GM13976 (cell line): ENCODE measurements at regions not wholly inside any gene's neighbourhood (a gene's known extent, or its start where the extent isn't known, plus 50 kb on each side); places are given as distances from the start of the nearest gene placed in this dataset.

ENCODE experiments used
- DNase-seq: peaks from one replicate; pipeline ENCODE4 v3.0.0; 2012; ENCODE audit warnings: low spot score
- CTCF ChIP-seq: IDR thresholded peaks from 2 replicates; pipeline ENCODE4 v1.5.1; 2012; ENCODE audit warnings: borderline replicate concordance, mild to moderate bottlenecking; ENCODE audit not compliant: insufficient read depth; ENCODE audit errors: extremely low read depth, missing control alignments, control extremely low read depth
- in situ Hi-C: fragments of 300-500 bp; cut with MboI; formaldehyde crosslinking; loops from one replicate; pipeline ENCODE4 v1.12.0; 2022; ENCODE audit warnings: low sequenced_read_pairs, mixed read lengths, inconsistent platforms; ENCODE audit not compliant: unreplicated experiment

- TF ChIP-seq CTCF: no peak
- in situ Hi-C loops: no loop called here
Measured at GRCh38 chr2:2703762-2704427, 372.8 kb upstream of the MYT1L start.

DNA sequence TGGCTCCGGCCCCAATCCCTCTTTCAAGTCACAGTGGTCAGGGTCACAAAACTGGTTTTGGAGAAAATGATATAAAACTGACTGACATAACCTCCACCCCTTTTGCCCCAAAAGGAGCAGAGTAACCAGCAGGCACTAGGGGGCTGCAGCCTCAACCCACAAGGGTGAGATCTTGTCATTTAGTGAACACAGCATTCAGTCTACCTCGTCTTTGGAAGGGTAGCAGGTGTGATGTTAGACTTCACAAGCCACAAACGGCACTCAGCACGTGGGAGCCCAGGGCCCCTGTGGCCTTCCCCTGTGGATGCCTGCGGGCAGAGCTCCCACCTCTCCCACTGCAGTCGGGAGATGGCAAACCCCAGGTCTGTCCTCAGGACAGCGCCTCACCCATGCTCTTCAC is 372.1 kb upstream of the MYT1L start:
- no peak for DNase-seq
- in situ Hi-C loops: no loop called here
- TF ChIP-seq CTCF: no peak

More at GRCh38 chr2:2703762-2704427, 372.8 kb upstream of the MYT1L start:
- DNase-seq: no peak

DNA sequence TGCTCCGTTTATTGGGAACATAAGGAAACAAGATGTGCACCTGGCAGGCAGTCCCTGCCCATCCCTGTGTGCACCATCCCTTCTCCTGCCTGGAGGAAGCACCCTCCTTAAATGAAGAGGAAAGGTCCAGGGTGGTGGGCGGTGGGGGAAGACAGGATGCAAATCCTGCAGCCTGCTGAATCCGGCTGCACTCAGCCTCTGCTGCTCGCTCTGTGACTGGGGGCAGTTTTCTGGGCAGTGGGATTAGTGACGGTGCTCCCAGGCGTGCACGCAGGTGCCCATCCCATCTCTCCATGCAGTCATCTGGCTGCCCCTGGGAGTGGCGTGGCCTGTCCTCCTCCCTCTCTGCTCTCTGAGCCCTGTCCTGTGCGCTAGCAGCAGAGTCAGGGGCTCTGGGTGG is 371.3 kb upstream of the MYT1L start:
- in situ Hi-C loops: no loop called here
- no peak for TF ChIP-seq CTCF
- DNase-seq: no peak

DNA sequence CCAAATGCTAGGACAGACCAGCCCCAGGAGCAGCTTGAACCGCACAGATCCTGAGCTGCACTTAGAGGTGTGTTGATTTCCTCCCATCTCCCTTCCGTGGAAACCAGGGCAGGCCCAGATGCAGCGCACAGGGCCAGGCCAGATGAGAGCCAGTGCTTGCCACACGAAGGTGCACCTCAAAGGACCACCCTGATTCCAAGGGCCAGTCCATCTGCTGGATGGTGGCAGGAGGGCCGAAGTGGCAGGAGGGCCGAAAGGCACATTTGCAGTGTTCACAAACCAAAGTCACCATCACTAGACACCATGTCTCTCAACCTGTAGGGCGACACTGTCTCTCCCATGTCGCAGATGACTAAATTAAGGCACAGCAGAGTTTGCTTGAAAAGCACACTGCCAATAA is 370.7 kb upstream of the MYT1L start:
- in situ Hi-C loops: no loop called here
- DNase-seq: no peak
- TF ChIP-seq CTCF: no peak

DNA sequence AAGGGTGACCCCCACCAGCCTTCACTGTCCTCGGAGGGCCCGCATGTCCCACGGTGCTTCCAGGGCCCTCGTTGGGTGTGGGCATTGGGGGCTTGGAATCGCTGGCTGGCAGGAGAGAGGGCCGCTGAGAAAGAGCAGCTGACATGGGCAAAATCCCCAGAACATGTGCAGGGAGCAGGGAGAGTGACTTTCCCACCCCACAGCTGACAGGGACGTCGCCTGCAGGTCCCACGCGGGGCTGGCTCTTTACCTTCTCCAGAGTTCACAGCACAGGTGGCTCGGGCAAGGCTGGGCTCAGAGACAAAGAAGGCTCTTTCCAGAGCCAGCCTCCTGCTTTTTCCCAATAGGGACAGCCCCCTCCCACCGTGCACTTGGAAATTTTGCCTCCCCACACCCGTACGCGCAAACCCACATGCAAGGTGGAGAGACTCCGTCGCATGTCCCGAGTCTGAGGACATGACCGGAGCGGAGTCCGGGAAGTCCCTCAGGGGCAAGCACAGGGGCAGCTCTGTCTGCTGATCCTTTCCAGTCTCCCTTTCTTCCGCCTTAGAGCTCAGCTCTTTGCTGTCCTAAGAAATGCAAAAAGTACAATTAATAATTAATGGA is 370.2 kb upstream of the MYT1L start:
- DNase-seq: no peak
- TF ChIP-seq CTCF: no peak
- in situ Hi-C loops: no loop called here

- in situ Hi-C loops: no loop called here
- DNase-seq: no peak
- TF ChIP-seq CTCF: no peak
Measured at GRCh38 chr2:2699121-2699505, 368.0 kb upstream of the MYT1L start.
